ENCODE measurements at regions not wholly inside any gene's neighbourhood (a gene's known extent, or its start where the extent isn't known, plus 50 kb on each side); places are given as distances from the start of the nearest gene placed in this dataset.

DNA sequence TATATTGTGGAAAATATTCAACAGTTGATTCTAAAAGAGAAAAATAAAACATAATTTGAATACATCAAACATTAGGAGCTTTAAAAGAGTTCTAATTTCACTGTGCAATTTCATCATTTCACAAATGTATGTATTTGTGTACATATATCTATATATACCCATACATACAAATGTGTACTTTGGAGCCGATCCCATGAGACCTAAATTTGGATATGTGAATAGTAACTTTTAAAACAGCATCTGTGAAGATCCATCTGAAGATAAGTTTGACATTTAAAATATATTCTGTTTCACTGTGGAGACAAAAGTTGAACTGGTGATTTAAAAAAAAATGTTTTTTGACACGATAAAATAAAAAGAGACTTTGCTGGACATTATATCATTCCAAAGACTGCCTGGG, 374.0 kb downstream of the TMA16 start:
- no peak overlapping the region for H3K4me3 ChIP-seq (ENCODE audit: low read length in 3 of 3)
- no peak overlapping the region for H3K9ac ChIP-seq (ENCODE audit: low read length in 3 of 3)
- H3K27me3 ChIP-seq (ENCODE audit: control insufficient read depth, insufficient read depth, low read length): no peaks in the 10 kb centered on the region
- no peak for DNase-seq
- H3K27ac ChIP-seq (ENCODE audit: low read depth in 2 of 2, low read length in 2 of 2): no peak overlapping the region
- no peaks in the 10 kb centered on the region for H3K4me1 ChIP-seq (ENCODE audit: control insufficient read depth in 2 of 3, insufficient read depth in 2 of 3, low read depth in 1 of 3, low read length in 3 of 3)
- TF ChIP-seq, protein P1, sequence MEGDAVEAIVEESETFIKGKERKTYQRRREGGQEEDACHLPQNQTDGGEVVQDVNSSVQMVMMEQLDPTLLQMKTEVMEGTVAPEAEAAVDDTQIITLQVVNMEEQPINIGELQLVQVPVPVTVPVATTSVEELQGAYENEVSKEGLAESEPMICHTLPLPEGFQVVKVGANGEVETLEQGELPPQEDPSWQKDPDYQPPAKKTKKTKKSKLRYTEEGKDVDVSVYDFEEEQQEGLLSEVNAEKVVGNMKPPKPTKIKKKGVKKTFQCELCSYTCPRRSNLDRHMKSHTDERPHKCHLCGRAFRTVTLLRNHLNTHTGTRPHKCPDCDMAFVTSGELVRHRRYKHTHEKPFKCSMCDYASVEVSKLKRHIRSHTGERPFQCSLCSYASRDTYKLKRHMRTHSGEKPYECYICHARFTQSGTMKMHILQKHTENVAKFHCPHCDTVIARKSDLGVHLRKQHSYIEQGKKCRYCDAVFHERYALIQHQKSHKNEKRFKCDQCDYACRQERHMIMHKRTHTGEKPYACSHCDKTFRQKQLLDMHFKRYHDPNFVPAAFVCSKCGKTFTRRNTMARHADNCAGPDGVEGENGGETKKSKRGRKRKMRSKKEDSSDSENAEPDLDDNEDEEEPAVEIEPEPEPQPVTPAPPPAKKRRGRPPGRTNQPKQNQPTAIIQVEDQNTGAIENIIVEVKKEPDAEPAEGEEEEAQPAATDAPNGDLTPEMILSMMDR (IDR thresholded peaks at IDR 0.05; ENCODE audit: borderline replicate concordance, extremely low read depth, insufficient read depth): no peak
- no peaks in the 10 kb centered on the region for H3K36me3 ChIP-seq (ENCODE audit: control insufficient read depth in 2 of 3, insufficient read depth in 3 of 3, low read length in 3 of 3)
- intact Hi-C loops (cut with DNase I): no loop called here
- FAIRE-seq: no peak
- H3K9me3 ChIP-seq (ENCODE audit: control insufficient read depth in 2 of 3, insufficient read depth in 1 of 3, low read length in 3 of 3): no peaks in the 10 kb centered on the region

DNA sequence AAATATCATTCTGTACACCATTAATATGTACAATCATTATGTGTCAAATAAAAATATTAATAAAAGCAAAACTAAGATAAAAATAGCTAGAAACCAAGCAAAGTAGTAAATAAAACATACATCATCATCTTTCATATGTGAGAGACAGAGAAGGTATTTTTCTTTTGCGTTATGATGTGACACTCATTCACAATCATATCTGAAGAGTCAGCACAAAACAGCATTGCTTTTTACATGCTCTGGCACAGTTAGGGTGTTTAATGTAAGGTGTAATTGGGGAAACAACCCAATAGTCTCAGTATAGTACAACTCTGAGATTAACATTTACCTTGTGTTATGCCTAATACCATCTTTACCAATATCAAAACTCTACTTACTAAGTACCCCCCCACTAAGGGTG, 376.6 kb downstream of the TMA16 start:
- no peak for DNase-seq
- Histone ChIP-seq H3K27me3 (ENCODE audit: control insufficient read depth, insufficient read depth, low read length) (no peaks in the 10 kb centered on the region), H3K9me3 (ENCODE audit: control insufficient read depth in 2 of 3, insufficient read depth in 1 of 3, low read length in 3 of 3) (no peaks in the 10 kb centered on the region), H3K4me1 (ENCODE audit: control insufficient read depth in 2 of 3, insufficient read depth in 2 of 3, low read depth in 1 of 3, low read length in 3 of 3) (no peaks in the 10 kb centered on the region), H3K9ac (ENCODE audit: low read length in 3 of 3) (no peak overlapping the region), H3K36me3 (ENCODE audit: control insufficient read depth in 2 of 3, insufficient read depth in 3 of 3, low read length in 3 of 3) (no peaks in the 10 kb centered on the region), H3K4me3 (ENCODE audit: low read length in 3 of 3) (no peak overlapping the region), H3K27ac (ENCODE audit: low read depth in 2 of 2, low read length in 2 of 2) (no peak overlapping the region)
- TF ChIP-seq, protein P1 (IDR thresholded peaks at IDR 0.05; ENCODE audit: borderline replicate concordance, extremely low read depth, insufficient read depth): no peak
- FAIRE-seq: no peak
- intact Hi-C loops (cut with DNase I): no loop called here

DNA sequence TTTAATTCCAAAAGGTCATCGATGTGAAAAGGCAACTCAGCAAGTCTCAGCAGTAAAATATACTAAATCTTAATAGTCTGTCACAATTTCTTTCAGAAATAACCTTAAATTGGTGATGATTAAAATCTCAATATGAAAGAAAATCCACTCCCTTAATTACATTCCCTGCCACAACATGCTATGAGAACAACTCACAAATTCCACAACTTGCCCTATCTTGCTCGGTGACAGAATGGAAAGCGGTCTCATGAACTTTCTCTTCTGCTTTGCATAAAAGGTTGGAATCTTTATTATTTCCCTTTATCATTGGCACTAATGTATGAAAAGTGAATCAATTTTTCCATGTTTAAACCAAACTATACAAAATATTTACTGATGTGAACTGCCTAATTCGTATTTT, 380.8 kb downstream of the TMA16 start:
- H3K36me3 ChIP-seq (ENCODE audit: control insufficient read depth in 2 of 3, insufficient read depth in 3 of 3, low read length in 3 of 3): no peaks in the 10 kb centered on the region
- TF ChIP-seq, protein P1 (IDR thresholded peaks at IDR 0.05; ENCODE audit: borderline replicate concordance, extremely low read depth, insufficient read depth): no peak
- no peak overlapping the region for H3K4me3 ChIP-seq (ENCODE audit: low read length in 3 of 3)
- H3K4me1 ChIP-seq (ENCODE audit: control insufficient read depth in 2 of 3, insufficient read depth in 2 of 3, low read depth in 1 of 3, low read length in 3 of 3): no peaks in the 10 kb centered on the region
- H3K27me3 ChIP-seq (ENCODE audit: control insufficient read depth, insufficient read depth, low read length): no peaks in the 10 kb centered on the region
- intact Hi-C loops (cut with DNase I): no loop called here
- no peak overlapping the region for H3K27ac ChIP-seq (ENCODE audit: low read depth in 2 of 2, low read length in 2 of 2)
- no peak for FAIRE-seq
- DNase-seq: no peak
- no peaks in the 10 kb centered on the region for H3K9me3 ChIP-seq (ENCODE audit: control insufficient read depth in 2 of 3, insufficient read depth in 1 of 3, low read length in 3 of 3)
- H3K9ac ChIP-seq (ENCODE audit: low read length in 3 of 3): no peak overlapping the region
